GM18867 (cell line): ENCODE measurements at regions not wholly inside any gene's neighbourhood (a gene's known extent, or its start where the extent isn't known, plus 50 kb on each side); places are given as distances from the start of the nearest gene placed in this dataset.
"Not testable (repeated sequence)": the region's sequence is repeated elsewhere in the genome, so short reads cannot be mapped to it uniquely, and the experiment has no call there.

Experiments used
- ATAC-seq: cut with Tn5 transposase; IDR thresholded peaks from one replicate; pipeline ENCODE4 v1.9.1; 2021; ENCODE audit warnings: mild to moderate bottlenecking, moderate library complexity; ENCODE audit not compliant: unreplicated experiment

DNA sequence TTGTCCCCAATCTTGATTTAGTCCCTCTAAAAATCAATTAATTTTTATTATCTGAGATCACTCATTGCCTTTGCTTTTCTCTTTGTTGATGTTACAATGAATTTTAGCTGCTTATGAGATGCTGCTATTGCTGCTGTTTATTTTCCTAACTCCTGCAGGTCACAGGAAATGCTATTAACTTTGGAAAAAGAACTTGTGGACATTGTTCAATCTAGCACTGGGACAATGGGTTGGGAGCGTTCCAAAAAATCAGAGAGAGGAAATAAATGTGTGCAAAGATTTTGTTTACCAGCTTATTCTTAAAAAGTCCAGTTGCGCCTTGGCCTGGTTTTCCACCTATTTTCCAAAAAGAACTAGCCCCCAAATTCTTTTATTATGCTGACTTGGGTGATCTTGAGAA lies 268.3 kb downstream of the PTH2R start:
- ATAC-seq, result no peak

DNA sequence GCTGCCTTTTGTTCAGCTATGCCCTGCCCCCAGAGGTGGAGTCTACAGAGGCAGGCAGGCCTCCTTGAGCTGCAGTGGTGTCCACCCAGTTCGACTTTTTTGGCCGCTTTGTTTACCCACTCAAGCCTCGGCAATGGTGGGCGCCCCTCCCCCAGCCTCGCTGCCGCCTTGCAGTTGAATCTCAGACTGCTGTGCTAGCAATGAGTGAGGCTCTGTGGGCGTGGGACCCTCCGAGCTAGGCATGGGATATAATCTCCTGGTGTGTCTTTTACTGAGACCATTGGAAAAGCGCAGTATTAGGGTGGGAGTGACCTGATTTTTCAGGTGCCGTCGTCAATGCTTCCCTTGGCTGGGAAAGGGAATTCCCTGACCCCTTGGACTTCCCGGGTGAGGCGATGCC lies 279.3 kb downstream of the PTH2R start:
- ATAC-seq, result not testable (repeated sequence)

DNA sequence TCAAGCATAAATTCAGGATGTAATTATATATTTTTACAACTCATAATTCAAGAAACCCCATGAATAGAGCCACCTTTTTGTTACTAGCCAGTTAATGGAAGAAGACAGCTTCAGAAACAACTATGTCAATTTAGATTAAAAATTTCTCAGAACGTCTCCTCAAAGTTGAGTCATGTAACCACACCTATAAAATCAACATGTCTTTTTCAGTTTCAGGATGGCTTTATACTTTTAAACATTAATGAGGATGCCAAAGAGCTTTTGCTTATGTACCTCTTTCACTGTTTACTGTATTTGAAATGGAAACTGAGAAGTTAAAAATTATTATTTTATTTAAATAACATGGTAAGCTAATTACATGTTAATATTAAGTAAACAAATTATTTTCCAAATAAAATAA lies 280.1 kb downstream of the PTH2R start:
- no peak for ATAC-seq

DNA sequence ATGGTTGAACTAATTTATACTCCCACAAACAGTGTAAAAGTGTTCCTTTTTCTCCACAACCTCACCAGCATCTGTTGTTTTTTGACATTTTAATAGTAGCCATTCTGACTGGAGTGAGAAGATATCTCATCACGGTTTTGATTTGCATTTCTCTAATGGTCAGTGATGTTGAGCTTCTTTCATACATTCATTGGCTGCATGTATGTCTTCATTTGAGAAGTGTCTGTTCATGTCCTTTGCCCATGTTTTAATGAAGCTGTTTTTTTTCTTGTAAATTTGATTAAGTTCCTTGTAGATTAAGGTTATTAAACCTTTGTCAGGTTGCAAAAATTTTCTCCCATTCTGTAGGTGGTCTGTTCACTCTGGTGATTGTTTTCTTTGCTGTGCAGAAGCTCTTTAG lies 281.1 kb downstream of the PTH2R start:
- not testable (repeated sequence) for ATAC-seq

DNA sequence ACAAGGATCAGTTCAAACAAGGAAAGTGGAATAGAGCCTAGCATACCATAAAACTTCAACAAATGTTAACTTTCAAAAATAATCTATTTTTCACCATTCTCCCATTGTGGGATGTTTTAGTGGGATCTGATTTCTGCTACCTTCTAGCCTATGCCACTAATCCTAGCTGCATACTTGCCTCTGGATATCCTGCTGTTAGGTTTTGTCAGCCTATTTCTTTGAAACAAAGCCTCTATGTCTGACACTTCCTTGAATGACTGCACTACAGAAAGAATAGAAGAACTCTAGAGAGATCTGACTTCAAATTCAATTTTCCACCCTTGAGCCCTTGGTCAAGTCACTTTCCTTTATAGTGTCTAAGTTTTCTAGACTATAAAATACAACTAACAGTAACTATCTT lies 291.5 kb downstream of the PTH2R start:
- ATAC-seq, result no peak

DNA sequence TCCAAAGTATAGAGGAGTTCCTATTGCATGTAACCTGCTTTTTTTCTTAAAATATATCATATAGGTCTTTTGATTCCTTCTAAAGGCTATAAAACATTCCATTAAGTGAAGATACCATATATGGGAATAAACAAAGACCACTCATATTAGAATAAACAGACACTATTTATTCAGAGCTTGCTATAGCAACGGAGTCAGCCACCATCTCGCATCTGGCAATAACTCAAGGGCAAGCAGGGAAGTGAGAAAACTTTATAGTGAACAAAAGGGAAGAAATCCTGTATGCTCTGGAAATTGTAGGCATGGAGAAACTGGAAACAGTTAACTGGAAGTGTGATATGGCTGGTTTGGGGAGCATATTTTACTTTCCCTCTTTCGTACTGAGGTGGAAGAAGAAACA lies 301.9 kb downstream of the PTH2R start:
- no peak for ATAC-seq

DNA sequence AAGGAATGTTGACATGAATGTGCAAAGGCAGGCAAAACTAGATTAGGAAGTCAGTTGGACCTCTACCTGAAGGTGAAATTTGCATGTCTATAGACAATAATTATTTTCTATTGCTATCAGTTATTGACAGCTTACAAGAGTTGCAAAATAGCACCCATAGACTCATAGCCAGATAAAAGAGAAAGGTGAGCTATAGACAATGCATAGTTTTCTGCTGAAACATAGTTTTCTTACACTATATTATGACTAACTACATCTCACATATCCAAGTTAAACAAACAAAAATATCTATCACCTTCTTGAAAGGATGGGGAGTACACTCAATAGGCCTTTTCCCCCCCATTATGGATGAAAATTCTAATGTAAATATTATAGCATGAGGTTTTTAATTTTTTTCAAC lies 305.0 kb downstream of the PTH2R start:
- ATAC-seq, result no peak

DNA sequence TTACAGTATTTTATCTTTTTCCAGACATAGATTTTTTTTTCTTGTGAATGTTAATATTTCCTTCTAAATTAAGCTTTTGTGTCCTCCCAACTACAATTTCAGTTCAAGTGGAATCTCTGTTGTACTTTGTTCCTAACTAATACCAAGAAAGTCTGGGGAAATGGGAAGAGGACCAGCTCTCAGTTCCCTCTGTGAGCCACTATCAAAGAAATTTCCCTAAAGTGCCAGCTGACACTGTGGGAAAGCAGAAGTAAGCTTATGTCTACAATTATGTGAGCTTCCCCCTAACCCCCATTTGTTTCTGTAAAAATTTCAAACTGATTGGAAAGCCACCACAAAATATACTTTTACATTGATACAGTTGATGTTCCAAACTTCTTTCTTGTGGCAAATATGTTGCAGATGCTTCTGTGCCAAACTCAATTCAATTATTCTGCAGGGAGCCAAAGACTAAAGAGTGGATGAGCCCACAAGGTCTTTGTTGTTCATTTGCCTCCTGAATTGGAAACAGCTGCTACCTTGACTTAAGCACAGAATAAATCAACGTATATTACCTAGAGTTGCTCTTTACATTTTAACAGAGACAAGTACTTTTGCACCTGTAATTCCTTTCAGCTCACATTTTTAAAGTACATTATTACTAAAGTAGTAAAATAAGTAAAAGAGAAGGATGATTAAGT lies 306.6 kb downstream of the PTH2R start:
- ATAC-seq, result no peak

DNA sequence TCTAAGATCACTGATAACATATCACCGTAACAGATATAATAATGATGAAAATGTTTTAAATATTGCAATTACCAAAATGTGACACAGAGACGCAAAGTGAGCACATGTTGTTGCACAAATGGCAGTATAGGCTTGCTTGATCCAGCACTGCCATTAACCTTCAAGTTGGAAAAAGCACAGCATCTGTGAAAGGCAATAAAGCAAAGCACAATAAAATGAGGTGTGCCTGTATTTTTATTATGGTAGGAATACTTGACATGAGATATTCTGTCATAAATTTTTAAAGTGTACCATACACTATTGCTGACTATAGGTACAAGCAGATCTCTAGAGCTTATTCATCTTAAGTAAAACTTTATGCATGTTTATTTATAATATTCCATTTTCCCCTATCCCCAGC lies 312.2 kb downstream of the PTH2R start:
- no peak for ATAC-seq

DNA sequence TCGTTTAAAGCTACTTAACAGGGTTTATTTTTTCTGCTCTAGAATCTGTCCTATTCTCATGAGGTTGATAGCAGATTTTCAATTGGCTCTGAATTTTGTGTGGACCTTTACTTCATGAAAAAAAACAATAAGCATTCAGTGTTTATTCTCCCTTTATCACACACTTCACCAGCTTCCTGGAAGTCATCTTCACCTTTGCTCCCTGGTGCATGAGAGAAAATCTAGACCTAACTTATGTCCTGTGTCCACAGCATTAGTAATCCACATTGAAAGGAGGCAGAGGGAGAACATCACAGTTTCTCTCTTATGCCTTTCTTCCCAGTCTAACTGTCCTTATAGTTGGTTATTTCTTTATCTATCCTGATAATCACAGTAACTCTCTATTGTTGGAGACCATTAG lies 316.1 kb downstream of the PTH2R start:
- ATAC-seq, result no peak

DNA sequence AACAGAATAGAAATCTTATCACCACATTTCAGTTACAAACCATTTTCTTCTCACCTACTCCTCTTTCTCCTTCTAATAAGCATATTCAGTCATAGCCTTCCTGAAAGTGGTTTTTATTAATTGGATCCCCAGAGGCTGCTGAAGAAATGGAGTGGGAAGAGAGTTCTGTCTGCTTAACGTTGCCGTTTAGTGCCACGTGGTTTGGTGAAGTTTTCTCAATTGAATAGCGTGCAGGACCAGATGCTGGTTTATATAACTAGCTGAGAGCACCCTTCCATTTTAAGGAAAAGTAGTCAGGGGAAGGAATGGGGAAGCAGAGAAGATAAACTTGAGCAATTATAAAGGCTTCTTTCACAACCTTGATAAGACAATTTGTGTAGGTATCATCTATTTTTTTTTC lies 318.7 kb downstream of the PTH2R start:
- no peak for ATAC-seq

DNA sequence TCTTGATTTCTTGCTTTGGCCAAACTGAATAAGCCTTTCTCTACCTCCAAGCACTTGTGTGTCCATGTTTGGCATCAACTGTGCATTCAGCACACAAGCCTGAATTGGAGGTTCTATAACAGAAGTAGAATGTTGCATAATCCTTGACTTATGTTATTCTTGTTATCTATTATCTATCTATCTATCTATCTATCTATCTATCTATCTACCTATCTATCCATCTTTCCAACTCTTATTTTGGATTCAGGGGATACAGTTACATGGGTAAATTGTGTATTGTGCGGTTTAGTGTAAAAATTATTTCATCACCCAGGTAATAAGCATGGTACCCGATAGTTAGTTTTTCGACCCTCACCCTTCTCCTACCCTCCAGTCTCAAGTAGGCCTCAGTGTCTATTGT lies 319.6 kb downstream of the PTH2R start:
- no peak for ATAC-seq

DNA sequence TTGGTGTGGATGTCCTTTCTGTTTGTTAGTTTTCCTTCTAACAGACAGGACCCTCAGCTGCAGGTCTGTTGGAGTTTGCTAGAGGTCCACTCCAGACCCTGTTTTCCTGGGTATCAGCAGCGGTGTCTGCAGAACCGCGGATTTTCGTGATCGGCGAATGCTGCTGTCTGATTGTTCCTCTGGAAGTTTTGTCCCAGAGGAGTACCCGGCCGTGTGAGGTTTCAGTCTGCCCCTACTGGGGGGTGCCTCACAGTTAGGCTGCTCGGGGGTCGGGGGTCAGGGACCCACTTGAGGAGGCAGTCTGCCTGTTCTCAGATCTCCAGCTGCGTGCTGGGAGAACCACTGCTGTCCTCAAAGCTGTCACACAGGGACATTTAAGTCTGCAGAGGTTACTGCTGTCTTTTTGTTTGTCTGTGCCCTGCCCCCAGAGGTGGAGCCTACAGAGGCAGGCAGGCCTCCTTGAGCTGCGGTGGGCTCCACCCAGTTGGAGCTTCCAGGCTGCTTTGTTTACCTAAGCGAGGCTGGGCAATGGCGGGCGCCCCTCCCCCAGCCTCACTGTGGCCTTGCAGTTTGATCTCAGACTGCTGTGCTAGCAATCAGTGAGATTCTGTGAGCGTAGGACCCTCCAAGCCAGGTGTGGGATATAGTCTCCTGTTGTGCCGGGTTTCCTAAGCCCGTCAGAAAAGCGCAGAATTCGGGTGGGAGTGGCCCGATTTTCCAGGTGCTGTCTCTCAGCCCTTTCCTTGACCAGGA lies 345.2 kb downstream of the PTH2R start:
- not testable (repeated sequence) for ATAC-seq

DNA sequence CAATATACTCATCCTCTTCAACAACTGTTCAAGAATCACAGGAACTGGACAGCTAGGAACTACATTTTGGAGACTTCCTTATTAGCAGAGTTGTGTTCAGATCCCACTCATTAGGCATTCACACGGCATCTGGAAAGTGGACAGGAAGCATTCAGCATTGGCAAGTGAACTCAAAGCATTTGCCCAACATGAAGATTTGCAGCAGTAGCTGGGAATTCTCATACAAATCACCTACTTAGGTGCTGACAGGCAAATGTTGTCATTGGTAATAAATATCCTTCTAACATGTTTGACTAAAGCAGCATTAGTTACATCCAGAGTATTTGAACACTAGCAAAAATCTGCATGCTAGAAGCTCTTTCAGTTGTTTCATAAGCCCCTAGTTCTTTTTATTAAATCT lies 350.8 kb downstream of the PTH2R start:
- ATAC-seq, result no peak

DNA sequence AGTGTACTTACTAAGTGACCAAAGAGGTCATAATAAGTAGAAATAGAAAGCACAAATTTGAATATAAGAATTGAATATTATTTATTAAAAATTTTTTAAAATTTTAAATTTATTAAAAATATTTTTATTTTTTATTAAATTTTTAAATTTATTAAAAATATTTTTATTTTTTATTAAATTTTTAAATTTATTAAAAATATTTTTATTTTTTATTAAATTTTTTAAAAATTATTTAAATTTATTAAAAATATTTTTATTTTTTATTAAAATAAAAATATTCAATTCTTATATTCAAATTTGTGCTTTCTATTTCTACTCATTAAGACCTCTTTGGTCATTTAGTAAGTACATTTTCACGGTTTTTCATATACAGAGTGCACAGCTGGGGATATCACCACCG lies 366.5 kb downstream of the PTH2R start:
- not testable (repeated sequence) for ATAC-seq

DNA sequence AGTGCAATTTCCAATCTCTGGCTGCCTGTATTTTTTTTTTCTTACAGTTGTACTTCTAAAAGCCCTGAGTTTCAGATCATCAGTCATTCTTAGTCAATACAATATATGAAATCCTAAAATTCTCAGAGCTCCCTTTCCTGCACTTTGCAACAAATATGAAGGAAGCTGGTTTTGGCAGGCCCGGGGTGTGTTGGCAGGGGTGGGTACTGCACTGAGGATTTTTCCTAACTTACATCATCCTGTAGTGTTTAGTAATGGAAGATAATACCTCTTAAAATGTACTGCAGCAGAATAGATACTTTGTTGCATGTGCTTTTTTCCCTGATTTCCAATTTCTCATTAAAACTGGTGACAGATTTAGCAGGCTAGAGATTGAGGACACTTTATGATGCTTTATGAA lies 374.6 kb downstream of the PTH2R start:
- no peak for ATAC-seq

DNA sequence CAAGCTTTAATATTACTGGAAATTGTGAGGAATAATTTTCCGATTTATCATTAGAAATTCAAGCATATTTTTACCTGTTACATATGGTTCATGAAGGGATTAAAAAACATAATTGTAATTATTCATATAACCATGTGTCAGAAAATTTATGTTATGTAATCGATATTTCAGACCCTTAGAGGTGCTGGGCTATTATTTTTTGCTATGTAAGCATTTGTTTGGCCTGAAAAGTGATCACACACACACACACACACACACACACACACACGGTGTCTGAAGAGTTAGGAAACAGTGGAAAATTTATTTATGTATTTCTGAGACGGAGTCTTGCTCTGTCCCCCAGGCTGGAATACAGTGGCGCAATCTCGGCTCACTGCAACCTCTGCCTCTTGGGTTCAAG lies 375.5 kb downstream of the PTH2R start:
- ATAC-seq, result no peak

DNA sequence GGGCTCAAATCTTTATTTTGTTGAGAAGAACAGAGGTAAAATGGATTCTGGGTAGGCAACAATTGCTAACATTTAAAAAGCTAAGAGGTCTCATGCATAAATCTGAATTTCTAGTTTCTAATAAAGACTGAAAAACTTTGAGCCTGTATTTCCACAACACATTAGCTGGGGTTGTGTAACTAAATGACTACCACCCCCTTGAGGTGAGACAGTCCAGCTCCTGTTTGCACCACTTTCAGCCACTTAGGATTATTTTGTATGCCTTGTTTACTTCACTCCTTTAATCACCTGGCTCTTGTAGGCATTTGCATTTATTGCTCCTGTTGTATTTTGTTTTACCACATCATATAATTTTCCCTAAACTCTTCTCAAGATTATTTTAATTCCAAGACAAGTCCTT lies 376.6 kb downstream of the PTH2R start:
- no peak for ATAC-seq

DNA sequence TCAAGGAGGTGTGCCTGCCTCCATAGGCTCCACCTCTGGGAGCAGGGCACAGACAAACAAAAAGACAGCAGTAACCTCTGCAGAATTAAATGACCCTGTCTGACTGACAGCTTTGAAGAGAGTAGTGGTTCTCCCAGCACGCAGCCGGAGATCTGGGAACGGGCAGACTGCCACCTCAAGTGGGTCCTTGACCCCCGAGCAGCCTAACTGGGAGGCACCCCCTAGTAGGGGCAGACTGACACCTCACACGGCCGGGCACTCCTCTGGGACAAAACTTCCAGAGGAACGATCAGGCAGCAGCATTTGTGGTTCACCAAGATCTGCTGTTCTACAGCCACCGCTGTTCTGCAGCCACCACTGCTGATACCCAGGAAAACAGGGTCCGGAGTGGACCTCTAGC lies 378.2 kb downstream of the PTH2R start:
- ATAC-seq, result not testable (repeated sequence)

DNA sequence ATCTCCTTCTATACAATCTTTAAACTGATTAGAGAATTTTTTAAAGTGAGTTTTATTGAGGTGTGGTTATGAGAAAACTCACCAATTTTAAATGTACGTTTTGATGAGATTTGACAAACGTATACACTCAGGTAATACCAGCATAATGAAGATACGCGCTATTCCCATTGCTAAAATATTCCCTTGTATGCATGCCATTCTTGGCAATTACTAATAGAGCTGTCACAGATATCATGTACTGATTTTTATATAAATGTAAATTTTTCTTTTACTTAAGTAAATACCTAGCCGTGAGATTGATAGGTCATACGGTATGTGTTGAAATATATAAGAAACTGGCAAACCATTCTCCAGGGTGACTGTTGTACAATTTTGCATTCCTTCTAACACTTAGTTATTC lies 384.7 kb downstream of the PTH2R start:
- ATAC-seq, result no peak

DNA sequence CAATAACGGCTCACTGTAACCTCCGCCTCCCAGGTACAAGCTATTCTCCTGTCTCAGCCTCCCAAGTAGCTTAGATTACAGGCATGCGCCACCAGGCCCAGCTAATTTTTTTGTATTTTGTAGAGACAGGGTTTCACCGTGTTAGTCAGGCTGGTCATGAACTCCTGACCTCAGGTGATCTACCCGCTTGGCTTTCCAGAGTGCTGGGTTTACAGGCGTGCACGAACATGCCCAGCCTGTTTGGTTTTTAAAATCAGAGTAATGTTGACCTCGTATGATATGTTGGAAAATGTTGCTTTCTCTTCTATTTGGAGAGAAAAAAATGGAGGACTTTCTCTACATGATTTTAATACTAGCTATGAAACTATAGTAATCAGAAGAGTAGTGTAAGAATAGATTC lies 386.2 kb downstream of the PTH2R start:
- ATAC-seq, result no peak

DNA sequence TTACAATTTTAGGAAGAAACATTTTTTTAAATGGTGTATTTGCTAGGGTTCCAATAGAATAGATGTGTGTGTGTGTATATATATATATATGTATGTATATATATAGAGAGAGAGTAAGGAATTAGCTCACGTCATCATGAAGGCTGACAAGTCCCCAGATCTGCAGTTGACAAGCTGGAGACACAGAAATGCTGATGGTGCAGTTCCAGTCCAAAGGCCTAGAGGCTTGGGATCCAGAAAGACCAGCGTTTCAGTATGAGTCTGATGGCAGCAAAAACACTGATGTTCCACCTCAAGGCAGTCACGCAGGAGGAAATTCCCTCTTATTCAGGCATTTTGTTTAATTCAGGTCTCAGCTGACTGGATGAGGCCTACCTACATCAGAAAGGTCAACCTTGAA lies 386.8 kb downstream of the PTH2R start:
- ATAC-seq, result no peak
